ENCODE measurements at regions not wholly inside any gene's neighbourhood (a gene's known extent, or its start where the extent isn't known, plus 50 kb on each side); places are given as distances from the start of the nearest gene placed in this dataset.

DNA sequence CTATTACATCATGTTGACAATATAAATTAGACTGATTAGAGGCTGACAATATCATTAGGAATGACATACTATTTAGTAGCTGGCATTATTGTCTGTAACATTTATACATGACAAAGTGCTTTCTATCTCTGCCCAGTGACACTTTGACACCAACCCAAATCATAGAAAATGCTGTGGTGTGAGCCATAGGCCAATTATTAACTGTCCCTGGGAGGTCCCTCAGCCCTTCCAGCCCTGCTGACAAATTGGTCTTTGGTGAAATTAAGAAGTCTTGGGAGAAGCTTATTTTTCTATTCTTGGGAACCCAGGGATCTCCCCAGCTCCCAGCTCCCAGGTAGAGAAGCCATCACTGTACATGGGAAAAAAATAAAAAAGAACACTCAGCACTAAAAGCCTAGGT lies 179.6 kb downstream of the AIPL1 start:
- no peak overlapping the region for H3K27ac ChIP-seq (ENCODE audit: control insufficient read depth, insufficient read depth)
- H3K4me3 ChIP-seq, result no peak overlapping the region
- CTCF ChIA-PET, result no interaction called here
- BruUV-seq (replicated peaks), result no TSS peak
- peaks cover 0 to 2% of the 10 kb centered on the region in 2 experiments; a peak in 1 of 4 replicates for H3K27me3 ChIP-seq (replicated peaks in 1 of 2; ENCODE audit: control insufficient read depth in 2 of 2, insufficient read depth in 2 of 2, low read length in 1 of 2)
- FAIRE-seq (no peak), DNase-seq (ENCODE audit: low read depth, low spot score) (no peak), ATAC-seq (no peak)
- intact Hi-C loops (cut with micrococcal nuclease; ENCODE audit: unreplicated experiment) (no loop called here), in situ Hi-C loops (cut with MboI) (no loop called here)
- POLR2A ChIA-PET, result no interaction called here
- no peak overlapping the region for H3K4me2 ChIP-seq (ENCODE audit: control insufficient read depth, insufficient read depth)
- no peaks in the 10 kb centered on the region for H3K4me1 ChIP-seq (ENCODE audit: control insufficient read depth, insufficient read depth, low read length)
- no peak overlapping the region for H3K9ac ChIP-seq (ENCODE audit: control insufficient read depth, insufficient read depth, low read length)
- RAD21 ChIA-PET (ENCODE audit: unreplicated experiment), result no interaction called here
- H2AFZ ChIP-seq (ENCODE audit: control insufficient read depth, low read depth, low read length), result no peak overlapping the region
- no peaks in the 10 kb centered on the region for H3K79me2 ChIP-seq (ENCODE audit: control insufficient read depth, insufficient read depth, low read length)
- TF ChIP-seq HDAC2 (IDR thresholded peaks at IDR 0.05) (no peak), FOXM1 (IDR thresholded peaks at IDR 0.05; ENCODE audit: low read depth, low read length) (no peak), SMARCA5 (IDR thresholded peaks at IDR 0.05) (no peak), RAD21 (IDR thresholded peaks at IDR 0.05; ENCODE audit: insufficient read depth, low read depth, low read length) (no peak), CHD1 (IDR thresholded peaks at IDR 0.05; ENCODE audit: low read depth, low read length) (no peak), ZSCAN29 (IDR thresholded peaks at IDR 0.05) (no peak), STAT3 (IDR thresholded peaks at IDR 0.05; ENCODE audit: low read depth, low read length) (no peak), CBX5 (IDR thresholded peaks at IDR 0.05; ENCODE audit: low read depth) (no peak), FOXK2 (IDR thresholded peaks at IDR 0.05) (no peak), HDGF (IDR thresholded peaks at IDR 0.05) (no peak), HCFC1 (IDR thresholded peaks at IDR 0.05; ENCODE audit: low read length) (no peak)
- TF ChIP-seq, protein P1, sequence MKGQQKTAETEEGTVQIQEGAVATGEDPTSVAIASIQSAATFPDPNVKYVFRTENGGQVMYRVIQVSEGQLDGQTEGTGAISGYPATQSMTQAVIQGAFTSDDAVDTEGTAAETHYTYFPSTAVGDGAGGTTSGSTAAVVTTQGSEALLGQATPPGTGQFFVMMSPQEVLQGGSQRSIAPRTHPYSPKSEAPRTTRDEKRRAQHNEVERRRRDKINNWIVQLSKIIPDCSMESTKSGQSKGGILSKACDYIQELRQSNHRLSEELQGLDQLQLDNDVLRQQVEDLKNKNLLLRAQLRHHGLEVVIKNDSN (IDR thresholded peaks at IDR 0.05; ENCODE audit: borderline replicate concordance, extremely low read length, insufficient read depth, low read depth, low read length), result no peak
- TF ChIP-seq, protein P2, sequence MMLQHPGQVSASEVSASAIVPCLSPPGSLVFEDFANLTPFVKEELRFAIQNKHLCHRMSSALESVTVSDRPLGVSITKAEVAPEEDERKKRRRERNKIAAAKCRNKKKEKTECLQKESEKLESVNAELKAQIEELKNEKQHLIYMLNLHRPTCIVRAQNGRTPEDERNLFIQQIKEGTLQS (IDR thresholded peaks at IDR 0.05; ENCODE audit: borderline replicate concordance, extremely low read depth, low read depth, low read length), result no peak
- H4K20me1 ChIP-seq (ENCODE audit: control insufficient read depth, insufficient read depth), result no peaks in the 10 kb centered on the region
- SMC1A ChIA-PET (ENCODE audit: uncharacterized antibody, unreplicated experiment), result no interaction called here
- H3K9me3 ChIP-seq (replicated peaks; ENCODE audit: control insufficient read depth, insufficient read depth, low read length), result no peaks in the 10 kb centered on the region
- H3K36me3 ChIP-seq (ENCODE audit: control insufficient read depth in 2 of 2, insufficient read depth in 2 of 2, low read length in 1 of 2), result no peaks in the 10 kb centered on the region
